ENCODE measurements at regions not wholly inside any gene's neighbourhood (a gene's known extent, or its start where the extent isn't known, plus 50 kb on each side); places are given as distances from the start of the nearest gene placed in this dataset.

GRCh38 chr13:62206165-62206564 is 790.5 kb upstream of the PCDH20 start:
- TF ChIP-seq CTCF (IDR thresholded peaks at IDR 0.05; ENCODE audit: low read depth, low read length, poor library complexity, severe bottlenecking) (no peak), EZH2phosphoT487 (IDR thresholded peaks at IDR 0.05; ENCODE audit: borderline replicate concordance, low read length) (no peak)
